GM13976 (cell line): ENCODE measurements at regions not wholly inside any gene's neighbourhood (a gene's known extent, or its start where the extent isn't known, plus 50 kb on each side); places are given as distances from the start of the nearest gene placed in this dataset.

Experiments used
- DNase-seq: peaks from one replicate; pipeline ENCODE4 v3.0.0; 2012; ENCODE audit warnings: low spot score
- CTCF ChIP-seq: IDR thresholded peaks from 2 replicates; pipeline ENCODE4 v1.5.1; 2012; ENCODE audit warnings: borderline replicate concordance, mild to moderate bottlenecking; ENCODE audit not compliant: insufficient read depth; ENCODE audit errors: extremely low read depth, missing control alignments, control extremely low read depth
- in situ Hi-C: fragments of 300-500 bp; cut with MboI; formaldehyde crosslinking; loops from one replicate; pipeline ENCODE4 v1.12.0; 2022; ENCODE audit warnings: low sequenced_read_pairs, mixed read lengths, inconsistent platforms; ENCODE audit not compliant: unreplicated experiment

- no peak for DNase-seq
- TF ChIP-seq CTCF, result no peak
- in situ Hi-C loops, result no loop called here
Measured at GRCh38 chr22:46067159-46068111, 82.9 kb upstream of the PPARA start.

GRCh38 chr22:46068181-46068592 lies 82.1 kb upstream of the PPARA start:
- TF ChIP-seq CTCF, result no peak
- in situ Hi-C loops, result no loop called here
- no peak for DNase-seq

GRCh38 chr22:46068593-46069491 lies 81.5 kb upstream of the PPARA start:
- no peak for DNase-seq
- in situ Hi-C loops, result no loop called here
- TF ChIP-seq CTCF, result no peak

- in situ Hi-C loops, result no loop called here
- no peak for TF ChIP-seq CTCF
- no peak for DNase-seq
Measured at GRCh38 chr22:46069521-46070214, 80.7 kb upstream of the PPARA start.

GRCh38 chr22:46070215-46070802 lies 80.0 kb upstream of the PPARA start:
- TF ChIP-seq CTCF, result no peak
- DNase-seq, result no peak
- in situ Hi-C loops, result no loop called here
